ENCODE measurements at regions not wholly inside any gene's neighbourhood (a gene's known extent, or its start where the extent isn't known, plus 50 kb on each side); places are given as distances from the start of the nearest gene placed in this dataset.

- no peak for DNase-seq (ENCODE audit: low read depth)
- TF ChIP-seq, protein P1, sequence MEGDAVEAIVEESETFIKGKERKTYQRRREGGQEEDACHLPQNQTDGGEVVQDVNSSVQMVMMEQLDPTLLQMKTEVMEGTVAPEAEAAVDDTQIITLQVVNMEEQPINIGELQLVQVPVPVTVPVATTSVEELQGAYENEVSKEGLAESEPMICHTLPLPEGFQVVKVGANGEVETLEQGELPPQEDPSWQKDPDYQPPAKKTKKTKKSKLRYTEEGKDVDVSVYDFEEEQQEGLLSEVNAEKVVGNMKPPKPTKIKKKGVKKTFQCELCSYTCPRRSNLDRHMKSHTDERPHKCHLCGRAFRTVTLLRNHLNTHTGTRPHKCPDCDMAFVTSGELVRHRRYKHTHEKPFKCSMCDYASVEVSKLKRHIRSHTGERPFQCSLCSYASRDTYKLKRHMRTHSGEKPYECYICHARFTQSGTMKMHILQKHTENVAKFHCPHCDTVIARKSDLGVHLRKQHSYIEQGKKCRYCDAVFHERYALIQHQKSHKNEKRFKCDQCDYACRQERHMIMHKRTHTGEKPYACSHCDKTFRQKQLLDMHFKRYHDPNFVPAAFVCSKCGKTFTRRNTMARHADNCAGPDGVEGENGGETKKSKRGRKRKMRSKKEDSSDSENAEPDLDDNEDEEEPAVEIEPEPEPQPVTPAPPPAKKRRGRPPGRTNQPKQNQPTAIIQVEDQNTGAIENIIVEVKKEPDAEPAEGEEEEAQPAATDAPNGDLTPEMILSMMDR (IDR thresholded peaks at IDR 0.05; ENCODE audit: low read depth, low read length, missing control alignments), result no peak
- H3K4me3 ChIP-seq (ENCODE audit: low read depth, low read length), result no peak overlapping the region
Measured at GRCh38 chr3:176571926-176572325, 625.4 kb downstream of the TBL1XR1 start.

- TF ChIP-seq, protein P1 (IDR thresholded peaks at IDR 0.05; ENCODE audit: low read depth, low read length, missing control alignments), result no peak
- H3K4me3 ChIP-seq (ENCODE audit: low read depth, low read length), result no peak overlapping the region
- DNase-seq (ENCODE audit: low read depth), result no peak
Measured at GRCh38 chr3:176570992-176571391, 626.3 kb downstream of the TBL1XR1 start.

GRCh38 chr3:176568189-176568588 is 629.1 kb downstream of the TBL1XR1 start:
- TF ChIP-seq, protein P1 (IDR thresholded peaks at IDR 0.05; ENCODE audit: low read depth, low read length, missing control alignments), result no peak
- DNase-seq (ENCODE audit: low read depth), result no peak
- H3K4me3 ChIP-seq (ENCODE audit: low read depth, low read length), result no peak overlapping the region

- DNase-seq (ENCODE audit: low read depth), result no peak
- TF ChIP-seq, protein P1 (IDR thresholded peaks at IDR 0.05; ENCODE audit: low read depth, low read length, missing control alignments), result no peak
Measured at GRCh38 chr3:176566757-176567156, 630.5 kb downstream of the TBL1XR1 start.

GRCh38 chr3:176562331-176562730 is 635.0 kb downstream of the TBL1XR1 start:
- no peak for DNase-seq (ENCODE audit: low read depth)
- TF ChIP-seq, protein P1 (IDR thresholded peaks at IDR 0.05; ENCODE audit: low read depth, low read length, missing control alignments), result no peak
- no peak overlapping the region for H3K4me3 ChIP-seq (ENCODE audit: low read depth, low read length)

More at GRCh38 chr3:176566757-176567156, 630.5 kb downstream of the TBL1XR1 start:
- no peak overlapping the region for H3K4me3 ChIP-seq (ENCODE audit: low read depth, low read length)

DNA sequence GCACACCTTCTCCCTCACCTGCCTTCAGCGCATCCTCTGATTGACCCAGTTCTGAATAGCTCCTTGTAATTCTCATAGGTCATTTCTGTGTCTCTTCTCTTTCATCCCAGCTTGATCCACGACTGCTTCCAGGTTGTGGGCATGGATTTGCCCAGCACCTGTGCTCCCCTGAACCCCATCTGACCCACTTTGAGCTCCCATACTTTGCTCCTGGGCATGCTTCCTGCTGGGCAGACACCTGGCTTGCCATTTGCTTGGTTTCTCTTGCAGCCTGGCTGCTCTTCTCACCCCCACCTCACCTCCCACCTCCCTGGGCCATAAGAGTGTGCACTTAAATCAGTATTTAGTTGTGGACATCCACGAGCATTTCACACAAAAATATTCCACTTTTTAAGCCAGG is 635.5 kb downstream of the TBL1XR1 start:
- no peak overlapping the region for H3K4me3 ChIP-seq (ENCODE audit: low read depth, low read length)
- no peak for DNase-seq (ENCODE audit: low read depth)
- TF ChIP-seq, protein P1 (IDR thresholded peaks at IDR 0.05; ENCODE audit: low read depth, low read length, missing control alignments), result no peak

DNA sequence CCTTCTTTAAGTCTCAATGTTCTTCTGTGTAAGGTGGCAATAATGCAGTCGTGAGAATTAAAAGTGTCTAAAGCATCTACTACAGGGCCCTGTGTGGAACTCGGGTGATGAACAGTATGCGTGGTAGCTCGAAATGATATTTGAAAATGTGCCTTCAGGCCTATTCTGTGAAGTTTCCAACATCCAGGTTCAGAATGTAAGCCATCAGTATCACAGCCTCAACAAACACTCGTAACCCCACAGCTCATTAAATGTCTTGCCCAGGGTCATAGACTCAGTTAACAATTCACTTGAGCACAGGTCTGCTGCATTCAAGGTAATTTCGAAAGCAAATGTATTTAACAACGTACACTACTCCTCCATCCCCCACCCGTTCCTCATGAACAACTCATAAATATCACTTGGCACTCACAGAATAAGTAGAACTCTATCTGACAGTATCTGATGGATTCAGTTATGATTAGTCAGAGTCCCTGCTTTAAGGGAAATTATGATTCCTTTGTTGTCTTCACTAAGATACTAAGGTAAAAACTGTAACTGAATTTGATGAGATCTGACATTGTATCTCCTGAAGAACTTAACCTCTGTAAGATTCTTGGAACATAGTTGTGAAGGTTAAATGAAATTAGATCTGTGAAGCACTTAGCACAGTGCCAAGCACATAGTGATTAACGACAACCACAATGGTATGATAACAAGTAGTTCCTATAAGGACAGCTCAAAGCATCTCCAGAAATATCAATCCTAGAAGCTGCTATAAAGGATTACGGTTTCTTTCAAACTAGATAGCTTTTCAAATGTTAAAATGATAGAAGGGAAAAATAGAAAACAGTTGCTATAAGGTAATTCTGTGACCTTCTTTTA is 642.3 kb downstream of the TBL1XR1 start:
- DNase-seq (ENCODE audit: low read depth), result no peak

More for the DNA sequence above, 642.3 kb downstream of the TBL1XR1 start:
- TF ChIP-seq, protein P1 (IDR thresholded peaks at IDR 0.05; ENCODE audit: low read depth, low read length, missing control alignments), result no peak
- no peak overlapping the region for H3K4me3 ChIP-seq (ENCODE audit: low read depth, low read length)

All from GM12864 (cell line).